HG03354 (cell line): ENCODE measurements at regions not wholly inside any gene's neighbourhood (a gene's known extent, or its start where the extent isn't known, plus 50 kb on each side); places are given as distances from the start of the nearest gene placed in this dataset.

Experiments used
- ATAC-seq: cut with Tn5 transposase; IDR thresholded peaks from one replicate; pipeline ENCODE4 v1.9.1; 2021; ENCODE audit warnings: mild to moderate bottlenecking; ENCODE audit not compliant: unreplicated experiment, poor library complexity, severe bottlenecking

DNA sequence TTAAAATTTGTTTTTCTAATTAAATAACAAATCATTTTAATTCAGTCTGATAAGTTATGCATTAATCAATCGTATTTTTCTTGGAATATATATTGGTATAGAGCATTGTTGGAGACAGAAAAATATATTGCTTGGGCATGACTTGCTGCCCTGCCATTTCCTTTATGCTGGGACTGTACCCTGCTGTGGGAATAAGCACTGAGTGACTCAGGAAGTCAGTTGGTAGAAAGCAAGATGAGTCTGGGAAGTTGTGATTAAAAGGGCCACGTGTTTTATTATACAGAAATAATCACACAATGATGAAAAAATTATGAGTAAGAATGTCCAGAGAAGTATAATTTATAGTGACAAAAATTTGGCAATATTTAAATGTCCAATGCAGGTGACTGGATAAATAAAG, 139.5 kb downstream of the KIF18A start:
- ATAC-seq = no peak

DNA sequence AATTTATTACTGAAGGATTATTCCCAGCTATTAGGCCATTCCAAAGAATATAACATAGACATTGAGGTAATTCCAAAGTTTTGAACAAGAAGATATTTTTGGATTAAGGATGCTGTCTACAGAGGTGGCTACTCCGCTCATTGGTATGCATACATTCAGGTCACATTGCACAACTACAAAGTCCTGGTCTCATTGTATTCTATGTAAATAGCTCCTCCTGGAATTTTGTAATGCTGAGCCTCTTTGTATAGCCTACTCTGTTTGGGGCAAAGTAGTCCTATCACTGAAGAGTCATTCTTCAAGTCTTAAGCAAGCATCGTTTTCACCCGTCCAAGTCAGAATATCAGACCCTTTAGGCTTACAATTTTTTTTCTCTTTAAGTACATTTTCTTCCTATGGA, 142.4 kb downstream of the KIF18A start:
- ATAC-seq = no peak

DNA sequence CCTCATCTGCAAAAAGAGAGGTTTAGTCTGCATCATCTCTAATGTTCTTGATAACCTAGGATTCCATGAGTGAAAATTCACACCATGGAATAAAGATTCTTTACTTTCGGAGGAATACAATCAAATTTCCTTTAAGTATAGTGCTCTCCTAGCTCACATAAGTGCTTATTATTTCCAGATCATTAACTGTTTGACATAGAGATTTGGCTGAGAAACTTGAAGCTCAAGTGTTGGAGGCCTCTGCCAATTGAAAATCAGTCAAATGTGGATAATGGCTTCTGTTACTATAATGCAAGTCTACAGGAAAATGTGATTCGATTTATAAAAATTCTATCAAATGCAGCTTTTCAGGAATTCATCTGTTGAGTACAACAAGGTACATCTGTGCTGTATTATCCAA, 144.6 kb downstream of the KIF18A start:
- ATAC-seq = no peak

DNA sequence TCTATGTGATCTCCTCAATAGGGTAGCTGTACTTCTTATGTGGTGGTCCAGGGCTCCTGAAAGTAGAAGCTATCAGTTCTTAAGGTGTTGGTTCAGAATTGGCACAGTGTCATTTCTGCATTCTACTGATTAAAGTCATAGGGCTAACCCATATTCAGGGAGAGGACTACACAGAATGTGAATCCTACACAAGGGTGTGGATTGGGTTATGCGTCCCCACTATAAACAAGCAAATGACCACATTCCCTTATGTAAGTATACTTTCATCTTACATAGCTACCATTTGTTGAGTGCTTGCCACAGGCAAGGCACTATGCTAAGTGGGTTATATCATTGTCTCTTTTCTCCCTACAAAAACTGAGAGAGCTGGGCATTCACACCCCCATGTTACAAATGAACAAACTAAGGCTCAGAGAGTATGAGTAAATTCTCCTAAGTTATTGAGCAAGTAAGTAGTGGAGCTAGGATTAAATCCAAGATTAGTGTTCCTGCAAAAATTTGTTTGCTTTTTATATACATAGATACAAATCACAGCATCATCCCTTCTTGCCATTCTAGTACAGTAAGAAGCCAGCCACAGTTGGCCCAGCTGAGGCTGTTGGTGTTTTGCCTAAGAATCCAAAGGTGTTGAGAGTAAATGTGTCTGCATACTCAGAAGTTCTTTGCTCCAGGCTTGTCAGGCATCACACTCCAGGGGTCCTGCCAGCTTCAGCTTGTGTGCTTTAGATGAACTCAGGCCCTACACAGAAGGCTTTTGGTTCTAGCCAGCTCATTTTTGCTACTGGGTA, 157.8 kb downstream of the KIF18A start:
- no peak for ATAC-seq

DNA sequence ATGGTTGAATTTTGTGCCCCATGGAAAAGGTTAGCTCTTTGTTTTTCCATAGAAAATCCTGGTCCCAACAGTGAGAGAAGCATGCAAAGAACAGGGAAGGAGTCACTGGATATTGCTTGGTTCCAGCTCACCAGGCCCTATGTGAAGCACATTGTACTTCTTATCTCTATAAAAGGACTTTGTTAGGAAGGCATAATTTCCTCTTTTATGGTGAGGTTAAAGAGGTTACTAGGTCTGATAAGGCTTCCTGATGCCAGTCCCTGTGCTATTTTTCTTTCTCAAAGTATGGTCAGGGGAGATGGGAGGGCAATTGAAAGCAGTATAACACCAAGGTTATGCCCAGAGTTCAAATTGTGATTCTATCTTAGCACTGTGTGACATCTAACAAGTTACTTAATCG, 162.6 kb downstream of the KIF18A start:
- no peak for ATAC-seq

DNA sequence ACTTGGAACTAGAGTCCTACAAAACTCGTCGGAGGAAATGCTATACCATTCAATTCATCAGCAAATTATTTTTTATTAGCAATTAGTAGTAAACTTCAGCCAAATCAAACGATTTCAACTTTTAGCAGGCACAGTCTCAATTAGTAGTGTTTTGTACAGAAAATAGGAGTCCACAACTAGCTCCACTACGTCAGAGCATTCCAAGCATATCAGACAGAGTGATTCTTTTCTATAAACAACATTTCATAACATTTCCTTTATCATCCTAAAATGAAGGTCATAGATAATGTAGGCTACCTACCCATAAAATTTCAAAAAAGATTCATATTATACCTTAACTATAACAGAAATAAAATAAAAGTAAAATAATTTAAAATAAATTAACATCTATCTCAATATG, 169.9 kb downstream of the KIF18A start:
- ATAC-seq = no peak

DNA sequence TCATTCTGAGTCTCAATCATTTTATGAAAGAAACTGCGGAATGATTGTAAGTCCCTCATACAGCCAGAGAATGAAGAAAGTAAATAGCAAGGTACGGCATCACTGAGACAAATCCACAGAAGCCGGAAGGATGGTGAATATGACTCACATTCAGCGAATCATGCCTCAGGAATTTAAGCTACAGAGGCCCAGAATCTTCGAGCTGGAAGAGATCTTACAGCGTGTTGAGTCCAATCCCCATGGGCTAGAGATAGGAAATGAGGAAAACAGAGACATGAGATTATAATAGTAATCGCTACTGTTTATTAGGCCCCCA, 173.2 kb downstream of the KIF18A start:
- no peak for ATAC-seq

DNA sequence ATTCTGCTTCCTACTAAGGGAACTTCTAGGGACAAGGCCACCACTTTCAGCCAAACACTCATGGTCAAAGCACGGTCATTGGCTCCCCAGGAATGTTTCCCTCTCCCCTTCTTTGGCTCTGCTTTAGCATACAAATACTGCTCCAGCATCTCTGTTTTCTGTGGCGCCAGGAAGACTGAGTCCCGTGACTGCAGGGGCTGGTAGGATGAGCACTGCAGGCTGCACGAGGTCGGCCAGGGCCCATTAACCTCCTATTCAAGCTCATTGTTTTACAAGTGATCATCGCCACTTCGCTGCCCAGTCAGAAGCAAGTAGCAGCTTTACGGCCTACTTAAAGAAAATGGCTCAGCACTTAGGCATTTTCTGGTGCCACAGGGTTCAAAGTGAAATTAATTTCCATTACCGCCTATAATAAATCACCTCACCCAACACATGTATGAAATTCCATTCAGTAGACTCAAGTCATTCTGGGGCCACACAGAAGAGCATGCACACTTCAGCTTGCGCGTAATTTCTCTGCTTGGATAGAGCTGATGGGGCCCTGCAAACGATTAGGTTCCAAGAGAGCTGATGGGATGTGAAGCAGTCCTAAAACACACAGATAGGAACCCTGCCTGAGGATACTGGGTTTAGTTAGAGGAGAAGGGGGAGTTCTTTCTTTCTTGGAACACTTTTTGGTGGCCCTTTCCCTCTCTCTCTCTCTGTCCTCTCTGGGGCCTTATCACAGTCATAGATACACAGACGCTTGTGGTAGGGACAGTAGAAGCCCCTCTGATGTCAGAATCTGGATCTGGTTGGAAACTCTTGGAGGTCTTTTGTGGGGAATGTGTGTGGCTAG, 173.7 kb downstream of the KIF18A start:
- no peak for ATAC-seq

DNA sequence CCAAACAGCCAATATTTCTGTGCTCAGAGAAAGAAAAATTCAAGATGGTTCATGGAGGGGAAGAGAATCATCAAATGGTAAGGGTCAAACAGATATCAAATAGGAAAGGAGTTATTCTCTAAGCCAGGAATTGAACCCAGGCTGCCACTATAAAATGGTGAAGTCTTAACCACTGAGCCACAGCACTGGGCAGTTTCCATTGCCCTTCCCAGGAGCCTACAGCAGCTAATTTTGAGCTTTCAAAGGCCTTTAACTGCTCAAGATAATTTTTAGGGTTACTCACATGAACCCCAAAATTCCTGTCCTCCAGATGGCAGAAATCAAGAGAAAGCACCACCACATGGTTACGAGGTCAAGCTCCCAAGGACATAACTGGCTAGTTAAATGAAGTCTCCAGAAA, 176.2 kb downstream of the KIF18A start:
- no peak for ATAC-seq

DNA sequence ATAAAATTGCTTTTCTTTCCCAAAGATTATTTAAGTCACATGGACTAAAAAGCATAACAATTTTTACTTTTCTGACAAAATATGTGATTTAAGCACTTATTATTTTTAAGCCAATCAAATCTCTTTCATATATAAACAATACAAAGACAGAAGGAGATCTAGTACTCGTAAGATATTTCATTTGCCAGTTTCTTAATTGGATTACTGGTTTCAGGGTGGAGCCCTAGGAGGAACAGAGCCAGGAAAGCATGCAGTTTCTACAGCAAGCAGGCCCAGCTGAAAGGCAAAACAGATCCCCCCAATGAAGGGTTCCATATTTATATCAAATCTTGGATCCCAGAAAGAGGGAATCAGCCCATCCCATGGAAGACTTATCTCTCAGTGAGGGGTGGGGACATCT, 177.0 kb downstream of the KIF18A start:
- no peak for ATAC-seq

DNA sequence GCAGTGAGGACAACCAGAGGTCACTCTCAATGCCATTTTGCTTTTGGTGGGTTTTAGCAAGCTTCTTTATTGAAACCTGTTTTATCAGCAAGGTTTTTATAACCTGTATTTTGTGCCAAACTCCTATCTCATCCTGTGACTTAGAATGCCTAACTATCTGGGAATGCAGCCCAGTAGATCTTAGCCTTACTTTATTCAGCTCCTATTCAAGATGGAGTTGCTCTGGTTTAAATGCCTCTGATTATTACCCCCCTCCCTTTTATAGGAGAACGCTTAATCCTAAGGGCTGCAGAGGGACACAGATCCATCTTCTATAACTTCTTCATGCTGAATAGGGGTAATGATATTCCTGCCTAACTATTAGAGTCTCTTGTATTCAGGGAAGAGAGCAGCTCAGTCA, 179.1 kb downstream of the KIF18A start:
- ATAC-seq = no peak

DNA sequence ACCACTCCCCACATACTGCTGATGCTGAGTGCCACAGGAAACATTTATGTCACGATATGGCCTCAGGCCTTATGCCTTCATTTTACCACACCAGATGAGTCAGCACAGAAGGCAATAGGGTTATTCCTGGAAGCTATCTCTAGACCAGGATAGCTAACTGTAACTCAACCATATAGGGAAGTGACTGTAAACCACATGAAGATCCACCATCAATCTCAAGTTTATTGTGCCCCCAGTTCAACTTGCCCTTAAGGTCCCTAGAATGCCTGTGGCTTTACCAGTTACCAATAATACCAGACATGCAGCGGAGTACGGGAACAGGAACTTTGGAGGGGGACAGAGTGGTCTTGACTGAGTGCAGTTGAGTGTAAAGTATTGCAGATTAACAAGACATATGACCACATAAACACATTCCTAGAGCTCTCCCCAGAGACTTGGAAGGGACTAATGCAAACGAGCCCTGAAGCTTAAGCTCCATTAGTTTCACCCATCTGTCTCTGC, 180.9 kb downstream of the KIF18A start:
- ATAC-seq = no peak

DNA sequence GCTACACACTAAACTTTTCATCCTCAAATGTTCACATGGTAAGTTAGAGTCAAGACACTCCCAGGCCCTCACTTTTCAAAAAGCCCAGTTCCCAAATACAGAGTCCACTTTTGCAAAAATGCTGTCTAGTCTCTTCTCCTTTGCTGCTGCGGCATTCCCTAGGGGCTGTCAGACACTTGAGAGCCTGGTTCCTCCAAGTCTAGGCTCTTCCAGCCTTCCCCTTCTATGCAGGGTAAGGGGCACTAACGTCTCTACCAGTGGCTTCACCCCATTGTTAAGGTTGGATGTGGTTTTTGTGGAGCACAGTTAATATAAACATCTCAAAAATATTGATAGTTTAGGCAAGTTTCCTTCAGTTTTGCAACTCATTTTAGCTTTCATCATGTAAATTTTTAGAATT, 181.5 kb downstream of the KIF18A start:
- ATAC-seq = no peak

DNA sequence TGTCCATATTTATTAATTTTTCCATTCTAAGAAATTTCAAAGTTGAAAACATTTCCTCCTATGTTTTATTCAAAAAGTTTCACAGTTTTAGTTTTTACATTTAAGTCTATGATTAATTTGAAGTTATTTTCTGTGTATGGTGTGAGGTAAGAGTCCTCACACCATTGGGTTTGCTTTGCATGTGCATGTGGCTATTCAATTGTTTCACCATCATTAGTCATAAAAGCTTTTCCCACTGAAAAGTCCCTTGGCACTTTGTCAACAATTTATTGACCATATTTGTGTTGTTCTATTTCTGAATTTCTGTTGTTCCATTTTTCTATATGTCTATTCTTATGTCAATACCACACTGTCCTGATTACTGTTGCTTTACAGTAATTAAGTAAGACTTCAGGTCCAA, 186.5 kb downstream of the KIF18A start:
- ATAC-seq = no peak

DNA sequence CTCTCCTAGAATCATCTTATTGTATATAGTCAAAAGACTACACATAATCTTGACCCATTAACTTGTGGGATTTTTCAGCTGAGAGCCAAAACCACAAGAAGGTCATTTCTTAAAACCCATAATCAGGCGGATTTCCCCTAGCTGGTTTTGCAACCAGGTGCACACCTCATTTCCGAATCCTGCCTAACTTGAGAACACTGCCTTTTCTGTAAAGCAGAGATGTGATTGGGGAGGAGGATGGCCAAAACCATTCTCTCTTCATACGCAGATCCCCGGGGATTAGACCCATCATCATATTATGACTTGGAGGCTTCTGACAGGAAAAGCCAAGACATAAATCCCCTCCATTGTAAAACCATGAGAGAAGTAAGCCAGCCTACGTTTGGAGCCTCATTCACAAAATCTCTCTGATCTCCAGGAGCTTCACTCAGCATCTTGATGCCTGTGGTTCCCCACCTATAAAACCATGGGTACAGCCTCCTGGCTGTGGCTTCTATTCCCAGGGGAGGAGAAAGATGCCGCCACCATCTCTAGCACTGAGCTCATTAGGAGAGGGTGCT, 191.3 kb downstream of the KIF18A start:
- peak; percentile 91 for ATAC-seq

DNA sequence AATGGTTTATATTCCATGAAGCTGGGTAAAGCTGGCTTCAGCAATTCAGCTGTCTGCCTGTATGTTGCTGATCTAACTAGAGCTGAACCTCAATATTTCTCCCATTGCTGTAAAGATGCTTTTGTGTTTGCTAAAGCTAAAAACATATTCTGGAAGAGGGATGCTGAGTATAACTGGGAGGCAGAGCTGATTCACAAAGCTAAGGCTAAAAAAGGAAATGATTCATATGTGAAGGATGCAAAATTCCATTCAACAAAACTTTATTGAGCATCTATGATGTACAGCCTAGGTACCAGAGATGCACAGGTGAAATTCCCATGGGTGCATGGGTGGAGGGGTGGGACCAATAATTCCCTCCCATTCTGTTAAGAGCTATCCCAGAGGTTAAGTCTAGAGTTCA, 193.9 kb downstream of the KIF18A start:
- ATAC-seq = no peak

DNA sequence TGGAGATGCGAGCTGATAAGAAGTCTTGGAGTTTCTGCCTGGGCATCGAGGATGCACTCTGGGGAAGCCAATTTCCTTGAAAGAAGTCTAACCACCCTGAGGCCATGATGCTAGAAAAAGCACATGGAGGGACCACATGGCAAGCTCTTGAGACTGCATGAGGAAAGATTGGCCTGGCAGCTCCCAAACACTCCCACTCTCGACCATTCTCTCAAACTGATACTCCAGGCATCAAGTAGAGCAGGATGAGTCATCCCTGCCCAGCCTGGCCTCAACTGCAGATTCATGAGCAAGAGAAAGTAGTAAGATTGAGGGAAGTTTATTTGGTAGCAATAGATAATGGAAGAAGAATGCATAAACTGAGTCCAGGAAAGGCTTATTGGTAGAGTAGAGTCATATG, 194.3 kb downstream of the KIF18A start:
- ATAC-seq = no peak

DNA sequence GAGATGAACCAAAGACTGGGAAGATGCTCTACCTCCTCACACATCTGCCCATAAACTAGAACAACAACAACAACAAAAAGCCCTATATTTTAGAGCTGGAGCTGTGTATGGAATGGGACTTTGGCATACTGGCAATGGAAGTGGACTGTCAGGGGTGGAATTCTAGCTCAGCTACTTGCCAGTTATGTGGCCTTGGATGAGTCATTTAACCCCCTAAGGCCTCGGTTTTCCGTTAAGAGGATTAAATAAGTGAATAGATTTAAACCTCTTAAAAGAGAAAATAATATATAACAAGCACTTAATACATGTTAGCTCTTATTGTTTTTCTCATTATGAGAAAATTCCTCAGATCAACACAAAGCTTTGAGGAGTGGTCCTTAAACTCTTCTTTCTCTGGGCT, 195.0 kb downstream of the KIF18A start:
- ATAC-seq = no peak

DNA sequence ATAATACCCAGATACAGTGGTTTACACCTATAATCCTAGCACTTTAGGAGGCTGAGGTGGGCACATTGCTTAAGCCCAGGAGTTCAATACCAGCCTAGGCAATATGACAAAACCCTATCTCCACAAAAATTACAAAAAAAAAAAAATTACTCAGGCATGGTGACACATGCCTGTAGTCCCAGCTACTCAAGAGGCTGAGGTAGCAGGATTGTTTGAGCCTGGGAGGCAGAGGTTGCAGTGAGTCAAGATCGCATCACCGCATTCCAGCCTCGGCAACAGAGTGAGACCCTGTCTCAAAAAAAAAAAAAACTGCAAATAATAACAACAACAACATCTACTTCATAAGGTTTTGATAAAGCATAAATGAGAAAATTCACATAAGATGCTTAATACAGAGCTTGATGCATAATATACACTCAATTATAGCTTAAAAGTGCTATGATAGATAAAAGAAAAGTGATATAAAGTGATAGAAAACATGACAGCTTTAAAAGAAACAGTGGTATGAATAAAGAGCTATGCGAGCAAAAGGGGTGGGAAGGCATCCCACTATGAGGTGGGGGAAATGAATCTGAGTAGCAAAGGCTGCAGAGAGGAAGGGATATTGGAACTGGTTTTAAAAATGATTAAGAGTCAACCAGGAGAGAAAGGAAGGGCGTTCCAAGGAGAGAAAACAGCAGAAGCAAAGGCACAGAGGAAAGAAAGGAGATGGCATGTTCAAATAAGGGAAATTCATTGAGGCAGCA, 197.6 kb downstream of the KIF18A start:
- ATAC-seq = no peak

DNA sequence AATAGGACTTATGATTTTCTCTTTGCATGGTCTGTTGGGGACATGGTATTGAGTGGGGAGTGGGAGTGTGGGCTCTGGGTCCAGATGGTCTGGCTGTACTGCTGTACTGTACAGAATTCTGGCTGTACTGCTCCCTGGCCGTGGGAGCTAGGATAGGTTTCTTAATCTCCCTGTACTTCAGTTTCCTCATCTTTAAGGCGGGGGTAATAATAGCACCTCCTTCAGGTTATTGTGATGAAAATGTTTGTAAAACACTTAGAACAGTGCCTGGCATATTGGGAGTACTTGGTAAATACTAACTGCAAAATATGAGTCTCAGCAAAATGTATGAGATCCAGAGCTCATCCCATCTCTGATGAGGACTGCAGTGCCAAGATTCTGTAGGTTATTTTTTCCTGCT, 198.6 kb downstream of the KIF18A start:
- no peak for ATAC-seq
